ENCODE measurements at regions not wholly inside any gene's neighbourhood (a gene's known extent, or its start where the extent isn't known, plus 50 kb on each side); places are given as distances from the start of the nearest gene placed in this dataset.

- H3K27me3 ChIP-seq (ENCODE audit: control insufficient read depth in 2 of 2, insufficient read depth in 2 of 2, low read length in 2 of 2) = peaks cover 0 to 6% of the 10 kb centered on the region in 2 experiments; a peak in 1 of 5 replicates
- H3K9ac ChIP-seq (ENCODE audit: insufficient read depth in 1 of 2, low read depth in 2 of 2, low read length in 2 of 2) = no peak overlapping the region
- no peak overlapping the region for H2AFZ ChIP-seq (ENCODE audit: low read depth, low read length)
- H3K4me2 ChIP-seq (ENCODE audit: insufficient read depth, low read length) = no peak overlapping the region
- intact Hi-C loops (cut with micrococcal nuclease) (no loop called here), in situ Hi-C loops (cut with MboI) (no loop called here)
- no peaks in the 10 kb centered on the region for H3K9me1 ChIP-seq (ENCODE audit: control insufficient read depth, insufficient read depth, low read length)
- 2% methylated on average over 6 of the region's 8 CpGs for WGBS (ENCODE audit: insufficient coverage, low coverage, missing lambda C conversion rate)
- ChIA-PET POLR2A (interaction anchor here (0.7 kb wide), 1 partner anchor 202 kb away, joined by 5 read pairs; no protein-coding TSS in a partner anchor), CTCF (ENCODE audit: low intra/inter-chr PET ratio) (no interaction called here)
- DNase-seq (ENCODE audit: extremely low read depth in 1 of 4, low spot score in 3 of 4) (no peak), ATAC-seq (no peak), FAIRE-seq (no peak)
- no peaks in the 10 kb centered on the region for H4K20me1 ChIP-seq (replicated peaks; ENCODE audit: control insufficient read depth, insufficient read depth, low read length)
- no peaks in the 10 kb centered on the region for H3K79me2 ChIP-seq (ENCODE audit: control insufficient read depth, insufficient read depth, low read length)
- no peak overlapping the region for H3K27ac ChIP-seq (ENCODE audit: extremely low read depth, low read depth, low read length)
- no peaks in the 10 kb centered on the region for H3K36me3 ChIP-seq (ENCODE audit: control insufficient read depth, insufficient read depth, low read length)
- H3K4me3 ChIP-seq = no peak overlapping the region
- BruUV-seq (replicated peaks) = no TSS peak
- no peaks in the 10 kb centered on the region for H3K4me1 ChIP-seq (replicated peaks in 1 of 2; ENCODE audit: control insufficient read depth in 2 of 2, insufficient read depth in 2 of 2, low read length in 2 of 2)
- no peaks in the 10 kb centered on the region for H3K9me3 ChIP-seq (replicated peaks; ENCODE audit: control insufficient read depth, insufficient read depth, low read depth, low read length)
- no peak for TF ChIP-seq ZNF507 (tag; conservative IDR thresholded peaks at IDR 0.05)
- TF ChIP-seq, protein P1, sequence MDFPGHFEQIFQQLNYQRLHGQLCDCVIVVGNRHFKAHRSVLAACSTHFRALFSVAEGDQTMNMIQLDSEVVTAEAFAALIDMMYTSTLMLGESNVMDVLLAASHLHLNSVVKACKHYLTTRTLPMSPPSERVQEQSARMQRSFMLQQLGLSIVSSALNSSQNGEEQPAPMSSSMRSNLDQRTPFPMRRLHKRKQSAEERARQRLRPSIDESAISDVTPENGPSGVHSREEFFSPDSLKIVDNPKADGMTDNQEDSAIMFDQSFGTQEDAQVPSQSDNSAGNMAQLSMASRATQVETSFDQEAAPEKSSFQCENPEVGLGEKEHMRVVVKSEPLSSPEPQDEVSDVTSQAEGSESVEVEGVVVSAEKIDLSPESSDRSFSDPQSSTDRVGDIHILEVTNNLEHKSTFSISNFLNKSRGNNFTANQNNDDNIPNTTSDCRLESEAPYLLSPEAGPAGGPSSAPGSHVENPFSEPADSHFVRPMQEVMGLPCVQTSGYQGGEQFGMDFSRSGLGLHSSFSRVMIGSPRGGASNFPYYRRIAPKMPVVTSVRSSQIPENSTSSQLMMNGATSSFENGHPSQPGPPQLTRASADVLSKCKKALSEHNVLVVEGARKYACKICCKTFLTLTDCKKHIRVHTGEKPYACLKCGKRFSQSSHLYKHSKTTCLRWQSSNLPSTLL (IDR thresholded peaks at IDR 0.05) = no peak
- TF ChIP-seq FOXK2 (conservative IDR thresholded peaks at IDR 0.05 in 1 of 2, IDR thresholded peaks at IDR 0.05 in 1 of 2; ENCODE audit: low read depth in 2 of 2) = no peak
- TF ChIP-seq CHCHD3 (CRISPR knock-in tag; IDR thresholded peaks at IDR 0.05) = no peak
- no peak for TF ChIP-seq ZNF76 (CRISPR knock-in tag; IDR thresholded peaks at IDR 0.05; ENCODE audit: borderline replicate concordance)
- TF ChIP-seq ZNF584 (CRISPR knock-in tag; IDR thresholded peaks at IDR 0.05; ENCODE audit: low read depth) = no peak
- TF ChIP-seq RBM17 (IDR thresholded peaks at IDR 0.05; ENCODE audit: borderline replicate concordance, low read depth, low read length) = no peak
- TF ChIP-seq, protein P2, sequence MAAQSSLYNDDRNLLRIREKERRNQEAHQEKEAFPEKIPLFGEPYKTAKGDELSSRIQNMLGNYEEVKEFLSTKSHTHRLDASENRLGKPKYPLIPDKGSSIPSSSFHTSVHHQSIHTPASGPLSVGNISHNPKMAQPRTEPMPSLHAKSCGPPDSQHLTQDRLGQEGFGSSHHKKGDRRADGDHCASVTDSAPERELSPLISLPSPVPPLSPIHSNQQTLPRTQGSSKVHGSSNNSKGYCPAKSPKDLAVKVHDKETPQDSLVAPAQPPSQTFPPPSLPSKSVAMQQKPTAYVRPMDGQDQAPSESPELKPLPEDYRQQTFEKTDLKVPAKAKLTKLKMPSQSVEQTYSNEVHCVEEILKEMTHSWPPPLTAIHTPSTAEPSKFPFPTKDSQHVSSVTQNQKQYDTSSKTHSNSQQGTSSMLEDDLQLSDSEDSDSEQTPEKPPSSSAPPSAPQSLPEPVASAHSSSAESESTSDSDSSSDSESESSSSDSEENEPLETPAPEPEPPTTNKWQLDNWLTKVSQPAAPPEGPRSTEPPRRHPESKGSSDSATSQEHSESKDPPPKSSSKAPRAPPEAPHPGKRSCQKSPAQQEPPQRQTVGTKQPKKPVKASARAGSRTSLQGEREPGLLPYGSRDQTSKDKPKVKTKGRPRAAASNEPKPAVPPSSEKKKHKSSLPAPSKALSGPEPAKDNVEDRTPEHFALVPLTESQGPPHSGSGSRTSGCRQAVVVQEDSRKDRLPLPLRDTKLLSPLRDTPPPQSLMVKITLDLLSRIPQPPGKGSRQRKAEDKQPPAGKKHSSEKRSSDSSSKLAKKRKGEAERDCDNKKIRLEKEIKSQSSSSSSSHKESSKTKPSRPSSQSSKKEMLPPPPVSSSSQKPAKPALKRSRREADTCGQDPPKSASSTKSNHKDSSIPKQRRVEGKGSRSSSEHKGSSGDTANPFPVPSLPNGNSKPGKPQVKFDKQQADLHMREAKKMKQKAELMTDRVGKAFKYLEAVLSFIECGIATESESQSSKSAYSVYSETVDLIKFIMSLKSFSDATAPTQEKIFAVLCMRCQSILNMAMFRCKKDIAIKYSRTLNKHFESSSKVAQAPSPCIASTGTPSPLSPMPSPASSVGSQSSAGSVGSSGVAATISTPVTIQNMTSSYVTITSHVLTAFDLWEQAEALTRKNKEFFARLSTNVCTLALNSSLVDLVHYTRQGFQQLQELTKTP (IDR thresholded peaks at IDR 0.05; ENCODE audit: low read depth in 1 of 2, partially characterized antibody in 2 of 2) = no peak
- no peak for TF ChIP-seq HMG20B (CRISPR knock-in tag; IDR thresholded peaks at IDR 0.05)
- no peak for TF ChIP-seq NFIX (CRISPR knock-in tag; IDR thresholded peaks at IDR 0.05; ENCODE audit: low read depth)
- TF ChIP-seq CBFA2T3 (IDR thresholded peaks at IDR 0.05) = no peak
- TF ChIP-seq, protein P3, sequence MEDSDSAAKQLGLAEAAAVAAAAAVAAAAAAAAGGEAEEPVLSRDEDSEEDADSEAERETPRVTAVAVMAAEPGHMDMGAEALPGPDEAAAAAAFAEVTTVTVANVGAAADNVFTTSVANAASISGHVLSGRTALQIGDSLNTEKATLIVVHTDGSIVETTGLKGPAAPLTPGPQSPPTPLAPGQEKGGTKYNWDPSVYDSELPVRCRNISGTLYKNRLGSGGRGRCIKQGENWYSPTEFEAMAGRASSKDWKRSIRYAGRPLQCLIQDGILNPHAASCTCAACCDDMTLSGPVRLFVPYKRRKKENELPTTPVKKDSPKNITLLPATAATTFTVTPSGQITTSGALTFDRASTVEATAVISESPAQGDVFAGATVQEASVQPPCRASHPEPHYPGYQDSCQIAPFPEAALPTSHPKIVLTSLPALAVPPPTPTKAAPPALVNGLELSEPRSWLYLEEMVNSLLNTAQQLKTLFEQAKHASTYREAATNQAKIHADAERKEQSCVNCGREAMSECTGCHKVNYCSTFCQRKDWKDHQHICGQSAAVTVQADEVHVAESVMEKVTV (CRISPR knock-in tag; IDR thresholded peaks at IDR 0.05) = no peak
Observed at GRCh38 chr17:73933164-73933766, 270.2 kb upstream of the RPL38 start.
